ENCODE measurements at regions not wholly inside any gene's neighbourhood (a gene's known extent, or its start where the extent isn't known, plus 50 kb on each side); places are given as distances from the start of the nearest gene placed in this dataset.

- TF ChIP-seq, protein P1, sequence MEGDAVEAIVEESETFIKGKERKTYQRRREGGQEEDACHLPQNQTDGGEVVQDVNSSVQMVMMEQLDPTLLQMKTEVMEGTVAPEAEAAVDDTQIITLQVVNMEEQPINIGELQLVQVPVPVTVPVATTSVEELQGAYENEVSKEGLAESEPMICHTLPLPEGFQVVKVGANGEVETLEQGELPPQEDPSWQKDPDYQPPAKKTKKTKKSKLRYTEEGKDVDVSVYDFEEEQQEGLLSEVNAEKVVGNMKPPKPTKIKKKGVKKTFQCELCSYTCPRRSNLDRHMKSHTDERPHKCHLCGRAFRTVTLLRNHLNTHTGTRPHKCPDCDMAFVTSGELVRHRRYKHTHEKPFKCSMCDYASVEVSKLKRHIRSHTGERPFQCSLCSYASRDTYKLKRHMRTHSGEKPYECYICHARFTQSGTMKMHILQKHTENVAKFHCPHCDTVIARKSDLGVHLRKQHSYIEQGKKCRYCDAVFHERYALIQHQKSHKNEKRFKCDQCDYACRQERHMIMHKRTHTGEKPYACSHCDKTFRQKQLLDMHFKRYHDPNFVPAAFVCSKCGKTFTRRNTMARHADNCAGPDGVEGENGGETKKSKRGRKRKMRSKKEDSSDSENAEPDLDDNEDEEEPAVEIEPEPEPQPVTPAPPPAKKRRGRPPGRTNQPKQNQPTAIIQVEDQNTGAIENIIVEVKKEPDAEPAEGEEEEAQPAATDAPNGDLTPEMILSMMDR (IDR thresholded peaks at IDR 0.05 in 4 of 5, conservative IDR thresholded peaks at IDR 0.05 in 1 of 5) = no peak
- no peak for TF ChIP-seq POLR2A (IDR thresholded peaks at IDR 0.05)
Measured at GRCh38 chr9:65400886-65401285, 115.9 kb upstream of the FOXD4L5 start.

Measured in gastrocnemius medialis (tissue), 4 donors.